CD14-positive monocyte (primary cell): ENCODE measurements at regions not wholly inside any gene's neighbourhood (a gene's known extent, or its start where the extent isn't known, plus 50 kb on each side); places are given as distances from the start of the nearest gene placed in this dataset.

Experiments used
- DNase-seq, 3 donors: peaks; one replicate each; pipeline ENCODE4 v3.0.0-alpha.2; 2011 to 2022
- H2AFZ ChIP-seq: 2 replicates; pipeline ENCODE4 v1.6.0; 2012; ENCODE audit warnings: mild to moderate bottlenecking, low read depth, low read length, inconsistent platforms; ENCODE audit not compliant: insufficient read depth, poor library complexity, severe bottlenecking
- H3K27ac ChIP-seq, 2 donors: 1 replicate in 1 of 2; 2 replicates in 1 of 2; pipeline ENCODE4 v1.5.1; 2012 to 2013; ENCODE audit warnings: low read length in 2 of 2, control low read depth in 1 of 2, inconsistent platforms in 1 of 2, low read depth in 1 of 2, mild to moderate bottlenecking in 1 of 2
- H3K27me3 ChIP-seq, 2 donors: one replicate each; pipeline versions ENCODE4 v1.6.0 to v1.6.1; 2011 to 2013; ENCODE audit warnings: low read length in 2 of 2; ENCODE audit not compliant: control insufficient read depth in 2 of 2, insufficient read depth in 2 of 2
- H3K36me3 ChIP-seq, 2 donors: replicated peaks in 1 of 2; 1 replicate in 1 of 2; 2 replicates in 1 of 2; pipeline versions ENCODE4 v1.5.1 to v1.6.1; 2012 to 2013; ENCODE audit warnings: low read length in 2 of 2, control low read depth in 1 of 2, inconsistent platforms in 1 of 2, mild to moderate bottlenecking in 1 of 2; ENCODE audit not compliant: insufficient read depth in 2 of 2, control insufficient read depth in 1 of 2
- H3K4me1 ChIP-seq, 2 donors: 1 replicate in 1 of 2; 2 replicates in 1 of 2; pipeline versions ENCODE4 v1.5.1 to v1.6.1; 2012 to 2013; ENCODE audit warnings: low read length in 2 of 2, control low read depth in 1 of 2, inconsistent platforms in 1 of 2, mild to moderate bottlenecking in 1 of 2, moderate library complexity in 1 of 2; ENCODE audit not compliant: insufficient read depth in 2 of 2, control insufficient read depth in 1 of 2
- H3K4me2 ChIP-seq: replicated peaks from 2 replicates; pipeline ENCODE3; 2012; ENCODE audit warnings: low read length, moderate library complexity, mild to moderate bottlenecking; ENCODE audit not compliant: poor library complexity, severe bottlenecking; ENCODE audit errors: extremely low read depth
- H3K4me3 ChIP-seq, 3 experiments: fragments of 200-600 bp in 1 of 3; sonication (generic) in 1 of 3; replicated peaks in 1 of 3; 1 replicate in 2 of 3; 2 replicates in 1 of 3; pipeline ENCODE4 v1.5.1; 2011 to 2013; ENCODE audit warnings: low read length in 3 of 3, mild to moderate bottlenecking in 3 of 3, control low read depth in 2 of 3, low read depth in 2 of 3, inconsistent platforms in 1 of 3, moderate library complexity in 1 of 3
- H3K79me2 ChIP-seq: 2 replicates; pipeline ENCODE4 v1.6.0; 2012; ENCODE audit warnings: mild to moderate bottlenecking, control low read depth, inconsistent platforms, low read length, moderate library complexity; ENCODE audit not compliant: insufficient read depth
- H3K9ac ChIP-seq: 2 replicates; pipeline ENCODE4 v1.6.0; 2017; ENCODE audit warnings: low read length, mild to moderate bottlenecking; ENCODE audit not compliant: insufficient read depth, poor library complexity, severe bottlenecking
- H3K9me3 ChIP-seq, 2 donors: replicated peaks in 1 of 2; 1 replicate in 1 of 2; 2 replicates in 1 of 2; pipeline versions ENCODE4 v1.5.1 to v1.6.1; 2012 to 2013; ENCODE audit warnings: low read length in 2 of 2, control low read depth in 1 of 2; ENCODE audit not compliant: control insufficient read depth in 1 of 2, insufficient read depth in 1 of 2
- H4K20me1 ChIP-seq: 2 replicates; pipeline ENCODE4 v1.6.0; 2012; ENCODE audit warnings: mild to moderate bottlenecking, low read length, control low read depth, moderate library complexity; ENCODE audit not compliant: insufficient read depth
- H3K27ac Mint-ChIP-seq, 7 donors: one replicate each; pipeline ENCODE4 v1.8.0; 2020; ENCODE audit warnings: mild to moderate bottlenecking in 7 of 7, mixed read lengths in 7 of 7, moderate library complexity in 6 of 7, inconsistent platforms in 2 of 7
- H3K27me3 Mint-ChIP-seq, 3 donors: one replicate each; pipeline ENCODE4 v1.8.0; 2021 to 2022; ENCODE audit warnings: low read depth in 3 of 3, mild to moderate bottlenecking in 3 of 3, mixed read lengths in 3 of 3, moderate library complexity in 3 of 3, inconsistent platforms in 1 of 3
- H3K36me3 Mint-ChIP-seq, 2 donors: one replicate each; pipeline ENCODE4 v1.8.0; 2020; ENCODE audit warnings: mixed read lengths in 2 of 2, inconsistent platforms in 1 of 2, mild to moderate bottlenecking in 1 of 2
- H3K4me1 Mint-ChIP-seq: one replicate; pipeline ENCODE4 v1.8.0; 2020; ENCODE audit warnings: mild to moderate bottlenecking, mixed read lengths
- H3K4me3 Mint-ChIP-seq, 2 donors: one replicate each; pipeline ENCODE4 v1.8.0; 2020; ENCODE audit warnings: mild to moderate bottlenecking in 2 of 2, mixed read lengths in 2 of 2, moderate library complexity in 1 of 2
- H3K9me3 Mint-ChIP-seq, 7 donors: one replicate each; pipeline ENCODE4 v1.8.0; 2020 to 2022; ENCODE audit warnings: mixed read lengths in 7 of 7, mild to moderate bottlenecking in 6 of 7, moderate library complexity in 6 of 7, inconsistent platforms in 2 of 7
- CTCF ChIP-seq: fragments of 200-600 bp; IDR thresholded peaks from one replicate; pipeline ENCODE4 v1.8.0; 2022; ENCODE audit warnings: antibody characterized with exemption, mild to moderate bottlenecking
- WGBS: methylation state at CpG from one replicate; pipeline ENCODE4 v1.1.5; 2013; ENCODE audit warnings: missing lambda C conversion rate; ENCODE audit not compliant: insufficient coverage; 5-methylcytosine and 5-hydroxymethylcytosine counted together
- intact Hi-C, 2 donors: fragments of 100-400 bp; cut with micrococcal nuclease; formaldehyde crosslinking; loops; one replicate each; pipeline versions ENCODE4 v1.15.0 to v1.15.1; 2023

GRCh38 chr3:104886220-104886995 lies 480.3 kb upstream of the ALCAM start:
- Mint-ChIP-seq H3K36me3 (no peaks in the 10 kb centered on the region), H3K27ac (peak overlapping the region in 2 of 7 donors; percentile 38 to 73), H3K9me3 (peaks cover 2 to 12% (median 6%) of the 10 kb centered on the region in 7 donors), H3K4me3 (no peak overlapping the region), H3K4me1 (peaks cover 2% of the 10 kb centered on the region), H3K27me3 (no peaks in the 10 kb centered on the region)
- no peak overlapping the region for H2AFZ ChIP-seq
- TF ChIP-seq CTCF = no peak
- no peak overlapping the region for H3K4me2 ChIP-seq
- H3K9ac ChIP-seq = no peak overlapping the region
- no peaks in the 10 kb centered on the region for H3K27me3 ChIP-seq
- no peaks in the 10 kb centered on the region for H3K79me2 ChIP-seq
- no peaks in the 10 kb centered on the region for H3K4me1 ChIP-seq
- peaks cover 0 to 4% of the 10 kb centered on the region in 2 donors for H3K9me3 ChIP-seq
- no peak overlapping the region for H3K4me3 ChIP-seq
- 100% methylated on average over 1 of the region's 4 CpGs for WGBS
- no peaks in the 10 kb centered on the region for H4K20me1 ChIP-seq
- no peak for DNase-seq
- no peak overlapping the region for H3K27ac ChIP-seq
- no peaks in the 10 kb centered on the region for H3K36me3 ChIP-seq
- intact Hi-C loops = no loop called here

DNA sequence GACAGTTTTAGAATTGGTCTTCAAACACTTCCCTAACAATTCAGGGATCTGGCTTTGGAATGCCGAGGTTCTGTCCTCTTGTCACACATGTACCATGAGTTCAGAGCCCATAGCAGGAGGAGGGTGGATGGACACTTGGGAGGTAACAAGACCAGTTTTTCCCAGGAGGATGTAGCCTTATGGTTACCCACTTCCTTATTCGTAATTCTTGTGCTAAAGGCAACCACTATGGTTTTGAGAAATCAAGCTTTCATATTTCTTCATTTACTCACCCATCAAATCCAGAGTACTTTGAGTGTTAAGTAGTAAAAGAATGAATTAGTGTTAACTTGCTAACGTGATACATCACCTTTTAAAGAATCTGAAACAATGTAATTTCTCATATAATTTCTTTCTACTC lies 479.6 kb upstream of the ALCAM start:
- no peaks in the 10 kb centered on the region for H3K27me3 ChIP-seq
- H3K4me2 ChIP-seq = no peak overlapping the region
- no peaks in the 10 kb centered on the region for H4K20me1 ChIP-seq
- H3K36me3 ChIP-seq = no peaks in the 10 kb centered on the region
- H3K27ac Mint-ChIP-seq = no peak overlapping the region
- no peak overlapping the region for H3K9ac ChIP-seq
- H3K4me3 ChIP-seq = no peak overlapping the region
- DNase-seq = no peak
- no peaks in the 10 kb centered on the region for H3K79me2 ChIP-seq
- no peak overlapping the region for H3K4me3 Mint-ChIP-seq
- H3K4me1 Mint-ChIP-seq = peaks cover 2% of the 10 kb centered on the region
- WGBS = no CpG with 5 or more reads among the region's 3 CpGs
- no peaks in the 10 kb centered on the region for H3K36me3 Mint-ChIP-seq
- no peak for TF ChIP-seq CTCF
- peaks cover 0 to 4% of the 10 kb centered on the region in 2 donors for H3K9me3 ChIP-seq
- H3K27ac ChIP-seq = no peak overlapping the region
- H3K4me1 ChIP-seq = no peaks in the 10 kb centered on the region
- H2AFZ ChIP-seq = no peak overlapping the region
- no peaks in the 10 kb centered on the region for H3K27me3 Mint-ChIP-seq
- intact Hi-C loops = no loop called here
- peaks cover 2 to 13% (median 6%) of the 10 kb centered on the region in 7 donors for H3K9me3 Mint-ChIP-seq
